ENCODE measurements at regions not wholly inside any gene's neighbourhood (a gene's known extent, or its start where the extent isn't known, plus 50 kb on each side); places are given as distances from the start of the nearest gene placed in this dataset.
"Not testable (repeated sequence)": the region's sequence is repeated elsewhere in the genome, so short reads cannot be mapped to it uniquely, and the experiment has no call there.

GRCh38 chr2:210762604-210763588 is 206.5 kb downstream of the CPS1 start:
- TF ChIP-seq ARNT (IDR thresholded peaks at IDR 0.05): no peak
- TF ChIP-seq ELF4 (IDR thresholded peaks at IDR 0.05): no peak
- no peak for TF ChIP-seq LEF1 (IDR thresholded peaks at IDR 0.05; ENCODE audit: borderline replicate concordance)
- no peak for TF ChIP-seq NFRKB (IDR thresholded peaks at IDR 0.05)
- no peak for TF ChIP-seq SUZ12 (IDR thresholded peaks at IDR 0.05)
- TF ChIP-seq FOXK2 (IDR thresholded peaks at IDR 0.05): no peak
- TF ChIP-seq L3MBTL2 (conservative IDR thresholded peaks at IDR 0.05): no peak
- no peak for TF ChIP-seq SP1 (IDR thresholded peaks at IDR 0.05)
- no peak for TF ChIP-seq PKNOX1 (IDR thresholded peaks at IDR 0.05)
- TF ChIP-seq FOXM1 (IDR thresholded peaks at IDR 0.05; ENCODE audit: borderline replicate concordance): no peak
- no peak for TF ChIP-seq BHLHE40 (IDR thresholded peaks at IDR 0.05; ENCODE audit: borderline replicate concordance)
- no peak for TF ChIP-seq CTBP1 (IDR thresholded peaks at IDR 0.05; ENCODE audit: borderline replicate concordance)
- no peak for TF ChIP-seq HDGF (IDR thresholded peaks at IDR 0.05; ENCODE audit: borderline replicate concordance)
- TF ChIP-seq FOXA1 (IDR thresholded peaks at IDR 0.05): no peak
- TF ChIP-seq TARDBP (IDR thresholded peaks at IDR 0.05): no peak
- TF ChIP-seq ZNF384 (IDR thresholded peaks at IDR 0.05): no peak
- POLR2A ChIA-PET: no interaction called here
- DNase-seq (ENCODE audit: extremely low spot score): no peak
- CTCF ChIA-PET: no interaction called here

- POLR2A ChIA-PET: no interaction called here
- CTCF ChIA-PET: no interaction called here
- TF ChIP-seq PKNOX1 (IDR thresholded peaks at IDR 0.05): no peak
- no peak for TF ChIP-seq SP1 (IDR thresholded peaks at IDR 0.05)
- no peak for TF ChIP-seq FOXM1 (IDR thresholded peaks at IDR 0.05; ENCODE audit: borderline replicate concordance)
- no peak for TF ChIP-seq L3MBTL2 (conservative IDR thresholded peaks at IDR 0.05)
- TF ChIP-seq ZNF384 (IDR thresholded peaks at IDR 0.05): no peak
- DNase-seq (ENCODE audit: extremely low spot score): no peak
Observed at GRCh38 chr2:210768329-210768910, 212.0 kb downstream of the CPS1 start.

- POLR2A ChIA-PET: no interaction called here
- DNase-seq (ENCODE audit: extremely low spot score): no peak
- TF ChIP-seq NFRKB (IDR thresholded peaks at IDR 0.05) (no peak), L3MBTL2 (conservative IDR thresholded peaks at IDR 0.05) (no peak), LEF1 (IDR thresholded peaks at IDR 0.05; ENCODE audit: borderline replicate concordance) (no peak), FOXK2 (IDR thresholded peaks at IDR 0.05) (no peak), PKNOX1 (IDR thresholded peaks at IDR 0.05) (no peak), SUZ12 (IDR thresholded peaks at IDR 0.05) (no peak), SP1 (IDR thresholded peaks at IDR 0.05) (no peak), CTBP1 (IDR thresholded peaks at IDR 0.05; ENCODE audit: borderline replicate concordance) (no peak), TARDBP (IDR thresholded peaks at IDR 0.05) (no peak), BHLHE40 (IDR thresholded peaks at IDR 0.05; ENCODE audit: borderline replicate concordance) (no peak)
- CTCF ChIA-PET: no interaction called here
Observed at GRCh38 chr2:210776756-210777155, 220.4 kb downstream of the CPS1 start.

- TF ChIP-seq ZNF384 (IDR thresholded peaks at IDR 0.05): no peak
- TF ChIP-seq PKNOX1 (IDR thresholded peaks at IDR 0.05): no peak
- TF ChIP-seq BHLHE40 (IDR thresholded peaks at IDR 0.05; ENCODE audit: borderline replicate concordance): no peak
- no peak for TF ChIP-seq SUZ12 (IDR thresholded peaks at IDR 0.05)
- CTCF ChIA-PET: no interaction called here
- DNase-seq (ENCODE audit: extremely low spot score): no peak
- POLR2A ChIA-PET: no interaction called here
Observed at GRCh38 chr2:210782222-210782621, 225.8 kb downstream of the CPS1 start.

- DNase-seq (ENCODE audit: extremely low spot score); CTCF ChIA-PET; POLR2A ChIA-PET: not testable (repeated sequence)
Observed at GRCh38 chr2:210787831-210788230, 231.4 kb downstream of the CPS1 start.

GRCh38 chr2:210792000-210792399 is 235.6 kb downstream of the CPS1 start:
- POLR2A ChIA-PET: no interaction called here
- CTCF ChIA-PET: no interaction called here
- TF ChIP-seq PKNOX1 (IDR thresholded peaks at IDR 0.05) (no peak), FOXA1 (IDR thresholded peaks at IDR 0.05) (no peak), FOXK2 (IDR thresholded peaks at IDR 0.05) (no peak), FOXM1 (IDR thresholded peaks at IDR 0.05; ENCODE audit: borderline replicate concordance) (no peak), L3MBTL2 (conservative IDR thresholded peaks at IDR 0.05) (no peak), NFRKB (IDR thresholded peaks at IDR 0.05) (no peak), ARNT (IDR thresholded peaks at IDR 0.05) (no peak), BHLHE40 (IDR thresholded peaks at IDR 0.05; ENCODE audit: borderline replicate concordance) (no peak), SUZ12 (IDR thresholded peaks at IDR 0.05) (no peak), ELF4 (IDR thresholded peaks at IDR 0.05) (no peak), ZNF384 (IDR thresholded peaks at IDR 0.05) (no peak)
- no peak for DNase-seq (ENCODE audit: extremely low spot score)
